OCI-LY3 (cell line): ENCODE measurements at regions not wholly inside any gene's neighbourhood (a gene's known extent, or its start where the extent isn't known, plus 50 kb on each side); places are given as distances from the start of the nearest gene placed in this dataset.

Experiments
- H2AFZ ChIP-seq: fragments of 200-600, 300-600 bp; shearing (Covaris generic); 2 replicates; pipeline ENCODE4 v1.6.0; 2014; ENCODE audit warnings: antibody characterized with exemption, low read depth, low read length
- H3K27ac ChIP-seq: fragments of 200-600, 300-600 bp; sonication (generic); 2 replicates; pipeline ENCODE4 v1.5.1; 2014; ENCODE audit warnings: mild to moderate bottlenecking, low read length, moderate library complexity, mixed read lengths
- H3K27me3 ChIP-seq: fragments of 200-600, 300-600 bp; sonication (generic); 2 replicates; pipeline ENCODE4 v1.6.1; 2014; ENCODE audit warnings: low read depth, low read length, mixed read lengths
- H3K36me3 ChIP-seq: fragments of 200-600, 300-600 bp; sonication (generic); replicated peaks from 2 replicates; pipeline ENCODE3; 2014; ENCODE audit warnings: low read depth, low read length, mixed read lengths
- H3K4me1 ChIP-seq: fragments of 300-600, 200-600 bp; sonication (generic); 2 replicates; pipeline ENCODE4 v1.6.1; 2014; ENCODE audit warnings: low read length, mixed read lengths
- H3K4me2 ChIP-seq: fragments of 200-600, 300-600 bp; sonication (generic); 2 replicates; pipeline ENCODE4 v1.6.1; 2014; ENCODE audit warnings: low read length, mixed read lengths
- H3K4me3 ChIP-seq: fragments of 300-600, 200-600 bp; sonication (generic); 2 replicates; pipeline ENCODE4 v1.5.1; 2014; ENCODE audit warnings: antibody characterized with exemption, mild to moderate bottlenecking, low read length, moderate library complexity
- H3K79me2 ChIP-seq: fragments of 300-600, 200-600 bp; shearing (Covaris generic); 2 replicates; pipeline ENCODE4 v1.6.1; 2014; ENCODE audit warnings: mild to moderate bottlenecking, low read length, mixed read lengths
- H3K9ac ChIP-seq: fragments of 300-600, 200-600 bp; shearing (Covaris generic); 2 replicates; pipeline ENCODE4 v1.6.0; 2014; ENCODE audit warnings: mild to moderate bottlenecking, low read length, moderate library complexity
- H3K9me3 ChIP-seq: fragments of 200-600, 300-600 bp; shearing (Covaris generic); 2 replicates; pipeline ENCODE4 v1.6.1; 2014; ENCODE audit warnings: low read length, mixed read lengths; ENCODE audit not compliant: insufficient read depth
- H4K20me1 ChIP-seq: fragments of 200-600, 300-600 bp; sonication (generic); 2 replicates; pipeline ENCODE4 v1.6.1; 2016; ENCODE audit warnings: low read length, mixed read lengths; ENCODE audit not compliant: insufficient read depth
- CTCF ChIP-seq: fragments of 200-600, 300-600 bp; sonication (generic); IDR thresholded peaks from 2 replicates; pipeline ENCODE4 v1.5.1; 2014; ENCODE audit warnings: antibody characterized with exemption, low read length, low read depth
- EZH2phosphoT487 ChIP-seq: fragments of 200-600 bp; shearing (Covaris generic); IDR thresholded peaks from 2 replicates; pipeline ENCODE4 v1.6.1; 2018; ENCODE audit warnings: antibody characterized with exemption, mixed run types, low read depth

DNA sequence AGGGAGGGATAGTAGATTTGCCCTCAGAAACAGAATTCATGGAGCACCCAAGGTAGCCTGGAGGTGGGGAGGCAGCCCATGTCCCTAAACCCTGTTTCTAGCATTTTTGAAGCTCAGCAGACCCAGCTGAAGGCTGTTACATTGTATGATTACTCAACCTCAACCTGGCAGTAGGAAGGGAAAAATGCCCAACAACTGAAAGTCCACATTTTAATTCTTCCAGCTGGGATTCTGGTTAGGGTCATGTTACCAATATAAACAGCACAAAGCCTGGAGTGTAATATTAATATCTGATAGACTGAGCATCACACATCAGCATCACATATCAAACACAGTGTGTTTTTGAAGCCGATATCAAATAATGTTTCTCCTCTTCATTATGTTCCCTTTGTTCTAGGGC lies 437.0 kb downstream of the HRH4 start:
- Histone ChIP-seq H3K4me1 (no peaks in the 10 kb centered on the region), H4K20me1 (no peaks in the 10 kb centered on the region), H3K9me3 (no peaks in the 10 kb centered on the region), H3K79me2 (no peaks in the 10 kb centered on the region), H3K4me2 (no peak overlapping the region), H3K27me3 (no peaks in the 10 kb centered on the region), H3K4me3 (no peak overlapping the region), H3K9ac (no peak overlapping the region), H3K27ac (no peak overlapping the region), H2AFZ (no peak overlapping the region), H3K36me3 (no peaks in the 10 kb centered on the region)
- TF ChIP-seq EZH2phosphoT487, result no peak
- no peak for TF ChIP-seq CTCF

DNA sequence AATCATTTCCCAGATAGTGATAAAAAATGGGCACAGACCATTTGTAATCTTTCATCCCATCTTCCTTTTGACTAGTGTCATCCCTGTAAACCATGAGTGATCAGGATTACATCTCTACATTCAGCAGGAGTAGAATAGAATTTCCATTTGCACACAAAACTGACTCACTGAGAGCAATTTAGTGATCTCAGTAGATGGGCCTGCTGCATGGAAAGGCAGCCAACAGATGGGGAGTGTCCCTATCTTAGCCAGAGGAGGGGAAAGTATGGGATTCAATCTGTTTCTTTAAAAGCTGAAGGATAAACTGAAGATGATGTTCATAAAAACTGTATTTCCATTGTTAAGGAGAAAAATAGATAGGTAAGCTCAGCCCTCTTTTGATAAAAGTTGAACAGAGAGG lies 441.7 kb downstream of the ZNF521 start:
- no peak for TF ChIP-seq CTCF
- TF ChIP-seq EZH2phosphoT487, result no peak
- Histone ChIP-seq H3K4me3 (no peak overlapping the region), H4K20me1 (no peaks in the 10 kb centered on the region), H3K4me1 (no peaks in the 10 kb centered on the region), H3K36me3 (no peaks in the 10 kb centered on the region), H2AFZ (no peak overlapping the region), H3K27me3 (no peaks in the 10 kb centered on the region; the same call in 1 of the 2 replicates), H3K79me2 (no peaks in the 10 kb centered on the region), H3K4me2 (no peak overlapping the region), H3K9me3 (no peaks in the 10 kb centered on the region), H3K9ac (no peak overlapping the region), H3K27ac (no peak overlapping the region)

DNA sequence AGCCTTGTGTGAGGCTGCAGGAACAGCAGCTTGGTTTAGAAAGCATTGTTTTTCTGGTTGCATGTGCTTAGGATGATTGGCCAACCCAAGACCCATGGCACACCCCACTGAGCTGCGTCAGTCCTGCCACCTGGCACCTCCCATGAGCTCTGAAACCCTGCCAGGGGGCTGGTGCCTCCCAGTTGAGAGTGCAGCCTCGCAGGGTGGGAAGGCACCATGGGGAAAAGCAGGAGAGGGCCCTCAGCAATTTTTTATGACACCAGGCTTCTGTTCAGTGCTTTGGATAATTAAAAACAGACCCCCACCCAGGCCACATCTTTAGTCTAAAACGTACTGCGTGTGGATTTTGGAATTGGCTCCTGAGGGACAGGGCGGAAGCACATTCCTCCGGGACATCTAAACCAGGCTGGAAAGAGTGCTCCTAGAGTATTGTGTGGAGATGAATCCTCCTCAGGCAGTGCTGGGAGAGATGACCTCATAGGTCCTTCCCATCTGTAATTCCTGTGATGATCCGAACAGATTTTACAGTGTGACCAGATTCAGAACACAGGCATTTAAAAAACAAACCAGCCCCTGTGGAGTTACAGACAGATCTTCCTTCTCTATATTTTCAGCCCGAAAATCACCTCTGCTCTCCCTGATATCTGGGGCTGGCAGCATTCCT lies 438.3 kb downstream of the ZNF521 start:
- no peaks in the 10 kb centered on the region for H4K20me1 ChIP-seq
- no peaks in the 10 kb centered on the region for H3K36me3 ChIP-seq
- H2AFZ ChIP-seq, result no peak overlapping the region
- TF ChIP-seq EZH2phosphoT487, result no peak
- TF ChIP-seq CTCF, result no peak
- peaks cover 3% of the 10 kb centered on the region; the same call in 1 of the 2 replicates for H3K27me3 ChIP-seq
- no peaks in the 10 kb centered on the region for H3K9me3 ChIP-seq
- H3K27ac ChIP-seq, result no peak overlapping the region
- no peaks in the 10 kb centered on the region for H3K4me1 ChIP-seq
- H3K79me2 ChIP-seq, result no peaks in the 10 kb centered on the region
- H3K9ac ChIP-seq, result no peak overlapping the region
- H3K4me3 ChIP-seq, result no peak overlapping the region
- H3K4me2 ChIP-seq, result no peak overlapping the region

- H2AFZ ChIP-seq, result no peak overlapping the region
These were observed 437.8 kb downstream of the ZNF521 start for GRCh38 chr18:24914171-24914525.

More at GRCh38 chr18:24914171-24914525, 437.8 kb downstream of the ZNF521 start:
- Histone ChIP-seq H3K79me2 (no peaks in the 10 kb centered on the region), H3K4me3 (no peak overlapping the region), H3K27me3 (peaks cover 3% of the 10 kb centered on the region; the same call in 1 of the 2 replicates), H3K4me2 (no peak overlapping the region), H3K27ac (no peak overlapping the region), H3K9ac (no peak overlapping the region), H3K9me3 (no peaks in the 10 kb centered on the region), H3K4me1 (no peaks in the 10 kb centered on the region), H4K20me1 (no peaks in the 10 kb centered on the region), H3K36me3 (no peaks in the 10 kb centered on the region)
- TF ChIP-seq CTCF (no peak), EZH2phosphoT487 (no peak)
